B cell (primary cell): ENCODE measurements at regions not wholly inside any gene's neighbourhood (a gene's known extent, or its start where the extent isn't known, plus 50 kb on each side); places are given as distances from the start of the nearest gene placed in this dataset.

ENCODE experiments used
- EZH2 ChIP-seq: IDR thresholded peaks from 2 replicates; pipeline ENCODE4 v1.6.1; 2012; ENCODE audit warnings: borderline replicate concordance, low read depth, mild to moderate bottlenecking, moderate library complexity, low read length; ENCODE audit not compliant: insufficient read depth, poor library complexity, severe bottlenecking
- TF ChIP-seq, protein P1 (sequence below): fragments of 200-600 bp; IDR thresholded peaks from one replicate; pipeline ENCODE4 v1.8.0; 2022; ENCODE audit warnings: antibody characterized with exemption, mild to moderate bottlenecking

DNA sequence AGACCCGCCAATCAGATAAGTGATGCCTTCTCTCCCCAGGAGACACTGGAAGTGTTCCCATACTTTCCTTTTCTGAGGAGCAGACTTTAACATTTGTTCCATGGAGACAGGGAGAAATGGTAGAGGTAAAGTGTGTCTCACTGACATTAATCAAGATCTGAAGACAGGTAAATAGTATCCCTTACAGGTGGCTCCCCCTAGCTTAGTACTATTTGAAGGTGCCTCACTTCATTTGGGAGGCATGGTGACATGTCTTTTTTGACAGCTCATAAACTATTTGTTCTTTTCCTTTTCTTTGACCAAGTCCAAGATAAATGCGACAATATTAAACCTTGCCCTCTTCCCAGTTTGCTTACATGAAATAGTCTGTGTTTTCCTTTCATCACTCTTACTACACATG lies 485.6 kb upstream of the IL12A start:
- TF ChIP-seq, protein P1, sequence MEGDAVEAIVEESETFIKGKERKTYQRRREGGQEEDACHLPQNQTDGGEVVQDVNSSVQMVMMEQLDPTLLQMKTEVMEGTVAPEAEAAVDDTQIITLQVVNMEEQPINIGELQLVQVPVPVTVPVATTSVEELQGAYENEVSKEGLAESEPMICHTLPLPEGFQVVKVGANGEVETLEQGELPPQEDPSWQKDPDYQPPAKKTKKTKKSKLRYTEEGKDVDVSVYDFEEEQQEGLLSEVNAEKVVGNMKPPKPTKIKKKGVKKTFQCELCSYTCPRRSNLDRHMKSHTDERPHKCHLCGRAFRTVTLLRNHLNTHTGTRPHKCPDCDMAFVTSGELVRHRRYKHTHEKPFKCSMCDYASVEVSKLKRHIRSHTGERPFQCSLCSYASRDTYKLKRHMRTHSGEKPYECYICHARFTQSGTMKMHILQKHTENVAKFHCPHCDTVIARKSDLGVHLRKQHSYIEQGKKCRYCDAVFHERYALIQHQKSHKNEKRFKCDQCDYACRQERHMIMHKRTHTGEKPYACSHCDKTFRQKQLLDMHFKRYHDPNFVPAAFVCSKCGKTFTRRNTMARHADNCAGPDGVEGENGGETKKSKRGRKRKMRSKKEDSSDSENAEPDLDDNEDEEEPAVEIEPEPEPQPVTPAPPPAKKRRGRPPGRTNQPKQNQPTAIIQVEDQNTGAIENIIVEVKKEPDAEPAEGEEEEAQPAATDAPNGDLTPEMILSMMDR: no peak
- TF ChIP-seq EZH2: no peak
